IMR-90 (cell line): ENCODE measurements at regions not wholly inside any gene's neighbourhood (a gene's known extent, or its start where the extent isn't known, plus 50 kb on each side); places are given as distances from the start of the nearest gene placed in this dataset.

Experiments used
- ATAC-seq: fragments of 200-7000 bp; cut with Tn5 transposase; 2 replicates; pipeline ENCODE4 v1.9.1; 2020; ENCODE audit warnings: low read depth, mild to moderate bottlenecking, moderate library complexity
- BruUV-seq: library from RNA; stranded (reverse); fragments of 400-500 nt; replicated peaks from 2 replicates; lab custom pipeline; 2021; lab: Mats Ljungman, UMichigan
- CTCF ChIA-PET: fragments of 300-600 bp; formaldehyde crosslinking; extraction: SDS; loops from one replicate; lab custom pipeline; 2021; ENCODE audit warnings: antibody characterized with exemption; lab: Yijun Ruan, JAX
- POLR2A ChIA-PET: fragments of 300-600 bp; sonication (Branson Sonifier 250); formaldehyde crosslinking; loops from one replicate; lab custom pipeline; 2022; ENCODE audit warnings: antibody characterized with exemption; ENCODE audit not compliant: unreplicated experiment; lab: Charles Lee
- DNase-seq: peaks from one replicate; pipeline ENCODE4 v3.0.0; 2013
- H2AFZ ChIP-seq: replicated peaks from 2 replicates; pipeline ENCODE3; 2013; ENCODE audit warnings: low read length, mild to moderate bottlenecking; ENCODE audit not compliant: poor library complexity
- H2AK5ac ChIP-seq: 2 replicates; pipeline ENCODE4 v1.6.1; 2013; ENCODE audit warnings: low read depth, low read length, inconsistent platforms
- H2AK9ac ChIP-seq: replicated peaks from 2 replicates; pipeline ENCODE3; 2013; ENCODE audit warnings: mild to moderate bottlenecking, low read depth, low read length, moderate library complexity; ENCODE audit not compliant: poor library complexity
- H2BK120ac ChIP-seq: 2 replicates; pipeline ENCODE4 v1.6.1; 2013; ENCODE audit warnings: low read depth, low read length, inconsistent platforms
- H2BK15ac ChIP-seq: 3 replicates; pipeline ENCODE4 v1.6.1; 2013; ENCODE audit warnings: low read depth, low read length, inconsistent platforms
- H2BK20ac ChIP-seq: 2 replicates; pipeline ENCODE4 v1.6.1; 2013; ENCODE audit warnings: low read depth, mild to moderate bottlenecking, inconsistent platforms, low read length, moderate library complexity
- H2BK5ac ChIP-seq: 2 replicates; pipeline ENCODE4 v1.6.1; 2013; ENCODE audit warnings: mild to moderate bottlenecking, low read depth, low read length, inconsistent platforms; ENCODE audit not compliant: poor library complexity, severe bottlenecking
- H3K14ac ChIP-seq: replicated peaks from 2 replicates; pipeline ENCODE4 v1.6.1; 2013; ENCODE audit warnings: low read depth, low read length, inconsistent platforms
- H3K18ac ChIP-seq: 2 replicates; pipeline ENCODE4 v1.6.1; 2013; ENCODE audit warnings: low read depth, low read length, control low read depth
- H3K23ac ChIP-seq: 2 replicates; pipeline ENCODE4 v1.6.1; 2013; ENCODE audit warnings: low read depth, low read length, inconsistent platforms
- H3K27ac ChIP-seq: 2 replicates; pipeline ENCODE4 v1.5.1; 2013; ENCODE audit warnings: mild to moderate bottlenecking, control low read depth, low read length; ENCODE audit not compliant: insufficient read depth
- H3K27me3 ChIP-seq: 2 replicates; pipeline ENCODE4 v1.6.1; 2013; ENCODE audit warnings: low read length; ENCODE audit not compliant: control insufficient read depth, insufficient read depth
- H3K36me3 ChIP-seq: 2 replicates; pipeline ENCODE4 v1.6.1; 2013; ENCODE audit warnings: low read length, mixed read lengths; ENCODE audit not compliant: control insufficient read depth, insufficient read depth
- H3K4ac ChIP-seq: 2 replicates; pipeline ENCODE4 v1.6.1; 2013; ENCODE audit warnings: low read depth, low read length, inconsistent platforms
- H3K4me1 ChIP-seq: 2 replicates; pipeline ENCODE4 v1.6.1; 2013; ENCODE audit warnings: low read length, mixed read lengths; ENCODE audit not compliant: control insufficient read depth, insufficient read depth
- H3K4me2 ChIP-seq: 2 replicates; pipeline ENCODE4 v1.6.1; 2013; ENCODE audit warnings: low read depth, mild to moderate bottlenecking, control low read depth, low read length, moderate library complexity
- H3K4me3 ChIP-seq: 2 replicates; pipeline ENCODE4 v1.5.1; 2013; ENCODE audit warnings: low read depth, mild to moderate bottlenecking, control low read depth, low read length, moderate library complexity; ENCODE audit not compliant: insufficient read depth
- H3K56ac ChIP-seq: 2 replicates; pipeline ENCODE4 v1.6.1; 2013; ENCODE audit warnings: low read length, inconsistent platforms; ENCODE audit not compliant: insufficient read depth; ENCODE audit errors: extremely low read depth
- H3K79me1 ChIP-seq, 2 experiments: 2 replicates each; pipeline ENCODE4 v1.6.1; 2013; ENCODE audit warnings: low read length in 2 of 2, inconsistent platforms in 1 of 2, low read depth in 1 of 2
- H3K9ac ChIP-seq: 2 replicates; pipeline ENCODE4 v1.6.1; 2013; ENCODE audit warnings: low read depth, low read length, control low read depth
- H3K9me1 ChIP-seq: 2 replicates; pipeline ENCODE4 v1.6.1; 2013; ENCODE audit warnings: low read length, inconsistent platforms; ENCODE audit not compliant: insufficient read depth
- H3K9me3 ChIP-seq: 2 replicates; pipeline ENCODE4 v1.6.1; 2013; ENCODE audit warnings: low read length; ENCODE audit not compliant: control insufficient read depth, insufficient read depth
- H4K20me1 ChIP-seq: 2 replicates; pipeline ENCODE4 v1.6.1; 2013; ENCODE audit warnings: low read length, inconsistent platforms; ENCODE audit not compliant: insufficient read depth
- H4K5ac ChIP-seq: 2 replicates; pipeline ENCODE4 v1.6.1; 2013; ENCODE audit warnings: mild to moderate bottlenecking, low read depth, low read length, control low read depth
- H4K8ac ChIP-seq, 2 experiments: 2 replicates each; pipeline ENCODE4 v1.6.1; 2013; ENCODE audit warnings: low read depth in 2 of 2, low read length in 2 of 2, control low read depth in 1 of 2, inconsistent platforms in 1 of 2
- H4K91ac ChIP-seq: 2 replicates; pipeline ENCODE4 v1.6.1; 2013; ENCODE audit warnings: low read depth, low read length, inconsistent platforms; ENCODE audit not compliant: insufficient read depth
- BHLHE40 ChIP-seq: fragments of 150-350 bp; IDR thresholded peaks from 2 replicates; pipeline ENCODE4 v1.6.1; 2016; ENCODE audit warnings: mild to moderate bottlenecking, low read depth, low read length
- CEBPB ChIP-seq: IDR thresholded peaks from 2 replicates; pipeline ENCODE4 v1.6.1; 2012; ENCODE audit warnings: low read depth, low read length, improper control_type of control experiment
- CHD1 ChIP-seq: IDR thresholded peaks from 2 replicates; pipeline ENCODE4 v1.6.1; 2012; ENCODE audit warnings: low read depth, low read length, improper control_type of control experiment
- CTCF ChIP-seq: conservative IDR thresholded peaks from 2 replicates; pipeline ENCODE4 v1.5.1; 2012; ENCODE audit warnings: mild to moderate bottlenecking, low read depth, low read length, improper control_type of control experiment
- ELK1 ChIP-seq: fragments of 150-350 bp; IDR thresholded peaks from 2 replicates; pipeline ENCODE4 v1.6.1; 2016; ENCODE audit warnings: low read depth, mild to moderate bottlenecking, low read length, moderate library complexity, borderline replicate concordance
- FOS ChIP-seq: fragments of 150-350 bp; IDR thresholded peaks from 2 replicates; pipeline ENCODE4 v1.6.1; 2016; ENCODE audit warnings: low read depth, low read length
- MAFK ChIP-seq: IDR thresholded peaks from 2 replicates; pipeline ENCODE4 v1.6.1; 2012; ENCODE audit warnings: low read depth, low read length, improper control_type of control experiment
- MAZ ChIP-seq: IDR thresholded peaks from 2 replicates; pipeline ENCODE4 v1.6.1; 2012; ENCODE audit warnings: low read depth, mild to moderate bottlenecking, low read length, improper control_type of control experiment, moderate library complexity, borderline replicate concordance
- NFE2L2 ChIP-seq: fragments of 150-350 bp; IDR thresholded peaks from 2 replicates; pipeline ENCODE4 v1.6.1; 2016; ENCODE audit warnings: low read depth, mild to moderate bottlenecking, low read length
- POLR2A ChIP-seq: IDR thresholded peaks from 2 replicates; pipeline ENCODE4 v1.6.1; 2012; ENCODE audit warnings: mild to moderate bottlenecking, low read depth, low read length
- RAD21 ChIP-seq: IDR thresholded peaks from 2 replicates; pipeline ENCODE4 v1.6.1; 2012; ENCODE audit warnings: low read length, improper control_type of control experiment
- RCOR1 ChIP-seq: IDR thresholded peaks from 2 replicates; pipeline ENCODE4 v1.6.1; 2012; ENCODE audit warnings: mild to moderate bottlenecking, low read length, improper control_type of control experiment; ENCODE audit not compliant: insufficient replicate concordance
- RFX5 ChIP-seq: IDR thresholded peaks from 2 replicates; pipeline ENCODE4 v1.8.0; 2012; ENCODE audit warnings: low read depth, mild to moderate bottlenecking, low read length, moderate library complexity
- SMC3 ChIP-seq: fragments of 150-350 bp; IDR thresholded peaks from 2 replicates; pipeline ENCODE4 v1.6.1; 2016; ENCODE audit warnings: low read depth, mild to moderate bottlenecking, antibody characterized with exemption, low read length, moderate library complexity
- USF2 ChIP-seq: fragments of 150-350 bp; IDR thresholded peaks from 2 replicates; pipeline ENCODE4 v1.6.1; 2017; ENCODE audit warnings: mild to moderate bottlenecking, antibody characterized with exemption, low read length, low read depth
- WGBS, 2 experiments: methylation state at CpG; one replicate each; pipeline versions ENCODE4 v1.1.5 to v1.1.7; 2013; ENCODE audit warnings: missing lambda C conversion rate in 2 of 2; ENCODE audit not compliant: insufficient read length in 1 of 2; ENCODE audit errors: extremely low coverage in 2 of 2; 5-methylcytosine and 5-hydroxymethylcytosine counted together
- dilution Hi-C: fragments of 300-500 bp; cut with HindIII; formaldehyde crosslinking; loops from one replicate; pipeline ENCODE4 v1.14.3; 2018; ENCODE audit warnings: low sequenced_read_pairs; ENCODE audit not compliant: unreplicated experiment
- in situ Hi-C: fragments of 300-500 bp; cut with MboI; formaldehyde crosslinking; loops from 3 replicates; pipeline ENCODE4 v1.14.3; 2019; ENCODE audit warnings: low sequenced_read_pairs, inconsistent platforms, mixed read lengths
- intact Hi-C: fragments of 100-400 bp; cut with micrococcal nuclease; formaldehyde crosslinking; loops from 2 replicates; pipeline ENCODE4 v1.10.0; 2022

- Histone ChIP-seq H3K18ac (no peak overlapping the region), H3K4me2 (no peak overlapping the region), H2BK120ac (no peak overlapping the region), H2AK9ac (no peak overlapping the region), H3K23ac (no peak overlapping the region), H3K4me3 (no peak overlapping the region), H3K9me3 (peaks cover 2% of the 10 kb centered on the region), H2BK20ac (no peak overlapping the region), H3K36me3 (no peaks in the 10 kb centered on the region), H2BK15ac (no peak overlapping the region), H4K20me1 (no peaks in the 10 kb centered on the region), H3K4me1 (no peaks in the 10 kb centered on the region), H2AFZ (no peak overlapping the region), H4K91ac (no peak overlapping the region), H3K56ac (no peak overlapping the region), H3K9ac (no peak overlapping the region), H2BK5ac (no peak overlapping the region), H3K79me1 (no peaks in the 10 kb centered on the region), H3K4ac (no peak overlapping the region), H3K9me1 (no peaks in the 10 kb centered on the region), H4K5ac (no peak overlapping the region), H3K14ac (no peak overlapping the region), H3K27me3 (peaks cover 13% of the 10 kb centered on the region), H3K27ac (no peak overlapping the region), H2AK5ac (no peak overlapping the region), H4K8ac (no peak overlapping the region)
- intact Hi-C loops, result no loop called here
- TF ChIP-seq SMC3, result no peak
- no peak for TF ChIP-seq CTCF
- no peak for TF ChIP-seq CHD1
- TF ChIP-seq RAD21, result no peak
- no peak for TF ChIP-seq RCOR1
- no peak for TF ChIP-seq USF2
- no peak for TF ChIP-seq BHLHE40
- no peak for TF ChIP-seq MAZ
- TF ChIP-seq RFX5, result no peak
- no peak for TF ChIP-seq NFE2L2
- no peak for TF ChIP-seq ELK1
- TF ChIP-seq FOS, result no peak
- TF ChIP-seq CEBPB, result no peak
- TF ChIP-seq POLR2A, result no peak
- no peak for TF ChIP-seq MAFK
- BruUV-seq, result no TSS peak
- POLR2A ChIA-PET, result no interaction called here
- dilution Hi-C loops, result no loop called here
- WGBS, 2 experiments, result no CpG with 5 or more reads among the region's 6 CpGs
- DNase-seq (no peak), ATAC-seq (no peak)
- CTCF ChIA-PET, result interaction anchor here (1.0 kb wide), 1 partner anchor 22 kb away, joined by 3 read pairs; no protein-coding TSS in a partner anchor
- in situ Hi-C loops, result no loop called here
These were observed 73.6 kb upstream of the SORBS2 start for GRCh38 chr4:185885604-185886003.
